Fibroblast of pulmonary artery (primary cell): ENCODE measurements at regions not wholly inside any gene's neighbourhood (a gene's known extent, or its start where the extent isn't known, plus 50 kb on each side); places are given as distances from the start of the nearest gene placed in this dataset.

Source experiments
- DNase-seq: peaks from one replicate; pipeline ENCODE4 v3.0.0-alpha.2; 2010; ENCODE audit warnings: low read depth
- H3K4me3 ChIP-seq: replicated peaks from 2 replicates; pipeline ENCODE4 v1.5.1; 2011; ENCODE audit warnings: low read depth, mild to moderate bottlenecking, control low read depth, low read length, moderate library complexity
- TF ChIP-seq, protein P1 (sequence below): IDR thresholded peaks from 2 replicates; pipeline ENCODE4 v1.5.1; 2011; ENCODE audit warnings: mild to moderate bottlenecking, control low read depth, low read length, inconsistent platforms; ENCODE audit errors: missing control alignments

DNA sequence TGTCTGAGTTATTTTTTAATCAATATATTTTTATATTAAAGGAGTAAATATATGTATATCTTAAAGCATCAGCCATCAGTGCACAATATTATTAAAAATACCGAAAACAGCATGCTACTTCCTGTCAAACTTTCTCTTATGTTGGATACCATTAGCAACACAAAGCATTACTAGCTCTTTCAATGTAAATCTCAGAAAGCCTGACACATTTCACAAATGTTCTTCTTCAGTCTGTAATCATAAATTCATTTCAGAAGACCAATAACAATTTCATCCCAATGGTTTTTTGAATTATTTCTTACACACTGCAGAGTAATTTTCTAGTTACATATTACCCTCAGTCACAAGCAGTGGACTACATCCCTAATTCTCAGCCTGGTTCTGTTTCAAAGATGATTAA is 226.9 kb downstream of the LRRK2 start:
- DNase-seq: no peak

DNA sequence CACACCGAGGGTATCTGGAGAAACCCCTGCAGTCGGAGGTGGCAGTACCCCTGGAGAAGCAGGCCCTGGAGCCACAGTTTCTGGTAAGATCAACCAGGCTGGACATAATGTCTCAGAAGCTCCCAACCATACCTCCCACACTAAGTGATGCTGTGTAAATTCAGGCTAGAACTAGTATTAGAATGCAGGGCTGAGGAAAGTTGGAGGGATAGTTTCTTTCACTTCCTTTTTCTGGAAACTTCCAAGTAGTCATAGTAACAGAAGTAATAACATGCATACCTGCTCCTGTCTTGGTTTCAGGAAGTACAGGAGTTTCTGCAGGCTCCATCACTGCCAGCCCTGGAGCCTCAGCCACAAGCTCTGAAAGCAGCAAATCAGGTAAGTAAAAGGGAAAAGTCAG is 228.1 kb upstream of the CNTN1 start:
- no peak for DNase-seq

More for the DNA sequence above, 226.9 kb downstream of the LRRK2 start:
- TF ChIP-seq, protein P1, sequence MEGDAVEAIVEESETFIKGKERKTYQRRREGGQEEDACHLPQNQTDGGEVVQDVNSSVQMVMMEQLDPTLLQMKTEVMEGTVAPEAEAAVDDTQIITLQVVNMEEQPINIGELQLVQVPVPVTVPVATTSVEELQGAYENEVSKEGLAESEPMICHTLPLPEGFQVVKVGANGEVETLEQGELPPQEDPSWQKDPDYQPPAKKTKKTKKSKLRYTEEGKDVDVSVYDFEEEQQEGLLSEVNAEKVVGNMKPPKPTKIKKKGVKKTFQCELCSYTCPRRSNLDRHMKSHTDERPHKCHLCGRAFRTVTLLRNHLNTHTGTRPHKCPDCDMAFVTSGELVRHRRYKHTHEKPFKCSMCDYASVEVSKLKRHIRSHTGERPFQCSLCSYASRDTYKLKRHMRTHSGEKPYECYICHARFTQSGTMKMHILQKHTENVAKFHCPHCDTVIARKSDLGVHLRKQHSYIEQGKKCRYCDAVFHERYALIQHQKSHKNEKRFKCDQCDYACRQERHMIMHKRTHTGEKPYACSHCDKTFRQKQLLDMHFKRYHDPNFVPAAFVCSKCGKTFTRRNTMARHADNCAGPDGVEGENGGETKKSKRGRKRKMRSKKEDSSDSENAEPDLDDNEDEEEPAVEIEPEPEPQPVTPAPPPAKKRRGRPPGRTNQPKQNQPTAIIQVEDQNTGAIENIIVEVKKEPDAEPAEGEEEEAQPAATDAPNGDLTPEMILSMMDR: no peak
- no peak overlapping the region for H3K4me3 ChIP-seq

DNA sequence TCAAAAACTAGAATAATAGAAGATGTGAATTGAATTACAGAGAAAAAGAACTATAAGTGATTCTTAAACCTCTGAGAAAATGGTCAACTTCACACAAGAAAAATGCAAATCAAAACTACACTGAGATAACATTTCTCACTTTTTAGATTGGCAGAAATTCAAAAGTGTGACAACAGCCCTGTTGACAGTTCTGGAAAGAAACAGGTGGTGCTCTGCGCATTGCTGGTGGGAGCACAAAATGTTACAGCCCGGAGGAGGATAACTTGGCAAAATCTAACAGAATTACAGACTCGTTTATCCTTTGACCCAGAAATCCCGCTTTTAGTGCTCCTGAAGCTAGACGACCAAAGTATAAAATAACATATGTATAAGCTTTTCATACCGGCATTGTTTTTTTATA is 222.5 kb upstream of the CNTN1 start:
- H3K4me3 ChIP-seq: no peak overlapping the region
- no peak for DNase-seq
- TF ChIP-seq, protein P1: no peak

More for the DNA sequence above, 228.1 kb upstream of the CNTN1 start:
- H3K4me3 ChIP-seq: no peak overlapping the region
- TF ChIP-seq, protein P1: no peak

DNA sequence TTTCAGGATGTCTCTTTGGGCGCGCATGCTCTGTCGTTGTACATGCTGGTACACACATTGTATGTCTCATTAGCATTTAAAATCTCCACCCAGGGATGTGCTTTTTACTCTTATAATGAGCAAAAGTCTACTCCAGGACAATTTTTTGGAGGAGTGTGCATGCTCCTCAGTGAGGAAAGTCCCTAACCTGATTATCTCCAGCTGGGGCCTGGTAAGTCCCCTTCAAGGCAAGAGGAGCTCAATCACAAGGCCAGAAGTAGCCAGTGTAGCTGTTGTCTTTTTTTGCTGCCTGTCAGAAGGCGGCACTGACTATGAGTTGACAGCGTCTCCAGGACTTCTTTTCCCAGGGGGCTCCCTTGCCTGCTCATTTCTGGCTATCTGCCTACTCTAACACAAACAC is 218.3 kb upstream of the CNTN1 start:
- DNase-seq: no peak
- TF ChIP-seq, protein P1: no peak
- H3K4me3 ChIP-seq: no peak overlapping the region

DNA sequence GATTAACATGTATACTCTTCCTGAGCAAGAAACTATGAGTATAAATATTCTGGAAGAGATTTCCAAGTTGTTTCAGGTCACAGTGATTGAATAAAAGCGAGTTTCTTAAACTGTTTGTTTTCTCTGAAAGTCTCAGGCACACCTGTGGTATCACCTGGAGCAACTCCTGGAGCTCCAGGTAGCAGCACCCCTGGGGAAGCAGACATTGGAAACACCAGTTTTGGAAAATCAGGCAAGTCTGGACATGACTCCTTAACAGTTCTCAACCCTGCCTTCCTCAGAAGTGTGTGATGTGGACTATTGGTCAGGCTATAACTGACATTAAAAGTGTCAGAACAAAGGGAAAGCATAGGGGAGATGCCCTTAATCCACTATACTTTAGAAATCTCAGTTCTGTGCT is 217.6 kb upstream of the CNTN1 start:
- TF ChIP-seq, protein P1: no peak
- no peak for DNase-seq
- H3K4me3 ChIP-seq: no peak overlapping the region

DNA sequence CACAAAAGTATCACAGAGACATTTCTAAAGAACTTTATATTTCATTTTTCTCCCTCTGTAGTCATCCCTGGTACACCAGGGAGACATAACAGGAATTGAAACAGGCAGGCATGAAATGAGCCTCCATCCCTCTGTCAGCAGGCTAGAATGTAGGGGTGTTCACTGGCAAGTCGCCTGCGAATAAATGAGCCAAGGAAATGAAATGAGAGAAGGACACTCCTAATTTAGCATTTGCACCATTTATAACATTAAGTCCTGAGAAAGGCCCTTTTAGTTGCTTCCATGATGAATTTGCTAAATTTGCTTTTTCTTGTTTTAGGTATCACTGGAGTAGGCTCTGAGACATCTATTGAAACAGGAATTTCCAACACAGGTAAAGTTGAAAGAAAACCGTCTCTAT is 192.4 kb upstream of the CNTN1 start:
- H3K4me3 ChIP-seq: no peak overlapping the region
- no peak for DNase-seq
- TF ChIP-seq, protein P1: no peak

DNA sequence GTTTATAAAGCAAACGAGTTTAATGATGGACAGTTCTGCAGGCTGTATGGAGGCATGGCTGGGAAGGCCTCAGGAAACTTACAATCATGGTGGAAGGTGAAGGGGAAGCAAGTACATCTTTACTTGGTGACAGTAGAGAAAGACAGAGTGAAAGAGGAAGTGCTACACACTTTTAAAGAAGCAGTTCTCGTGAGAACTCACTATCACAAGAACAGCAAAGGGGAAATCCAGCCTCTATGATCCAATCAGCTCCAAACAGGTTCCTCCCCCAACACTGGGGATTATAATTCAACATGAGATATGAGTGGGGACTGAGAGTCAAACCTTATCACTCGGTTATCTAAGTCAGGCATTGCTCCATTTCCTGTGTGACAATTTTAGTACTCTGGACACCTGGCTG is 189.9 kb upstream of the CNTN1 start:
- H3K4me3 ChIP-seq: no peak overlapping the region
- TF ChIP-seq, protein P1: no peak
- no peak for DNase-seq
